GM12892 (cell line): ENCODE measurements at regions not wholly inside any gene's neighbourhood (a gene's known extent, or its start where the extent isn't known, plus 50 kb on each side); places are given as distances from the start of the nearest gene placed in this dataset.

Experiments used
- POLR2A ChIP-seq: IDR thresholded peaks from 2 replicates; pipeline ENCODE4 v1.6.1; 2011; ENCODE audit warnings: low read depth, low read length, control low read depth
- POLR2AphosphoS5 ChIP-seq: IDR thresholded peaks from 2 replicates; pipeline ENCODE4 v1.6.1; 2011; ENCODE audit warnings: low read depth, low read length, control low read depth

- TF ChIP-seq POLR2AphosphoS5, result no peak
- no peak for TF ChIP-seq POLR2A
Measured at GRCh38 chr6:156061465-156061864, 605.8 kb upstream of the NOX3 start.
